NB4 (cell line): ENCODE measurements at regions not wholly inside any gene's neighbourhood (a gene's known extent, or its start where the extent isn't known, plus 50 kb on each side); places are given as distances from the start of the nearest gene placed in this dataset.

Experiments
- CTCF ChIP-seq: IDR thresholded peaks from one replicate; pipeline ENCODE4 v1.5.1; 2012; ENCODE audit warnings: low read depth, low read length
- MAX ChIP-seq: IDR thresholded peaks from 2 replicates; pipeline ENCODE4 v1.6.1; 2011; ENCODE audit warnings: low read depth, low read length
- MYC ChIP-seq: IDR thresholded peaks from 2 replicates; pipeline ENCODE4 v1.6.1; 2011; ENCODE audit warnings: low read depth, low read length
- POLR2A ChIP-seq: IDR thresholded peaks from 2 replicates; pipeline ENCODE4 v1.6.1; 2011; ENCODE audit warnings: mild to moderate bottlenecking; ENCODE audit not compliant: insufficient read length; ENCODE audit errors: extremely low read depth

- TF ChIP-seq CTCF (no peak), POLR2A (no peak), MAX (no peak), MYC (no peak)
Measured at GRCh38 chr2:18180912-18181311, 302.4 kb downstream of the KCNS3 start.
